ENCODE measurements at regions not wholly inside any gene's neighbourhood (a gene's known extent, or its start where the extent isn't known, plus 50 kb on each side); places are given as distances from the start of the nearest gene placed in this dataset.

- TF ChIP-seq POLR2AphosphoS5 (IDR thresholded peaks at IDR 0.05) (no peak), EP300 (IDR thresholded peaks at IDR 0.05) (no peak), POLR2A (IDR thresholded peaks at IDR 0.05) (no peak), CTCF (IDR thresholded peaks at IDR 0.05) (no peak)
- ATAC-seq = no peak
- H3K4me3 ChIP-seq = no peak overlapping the region
- no peaks in the 10 kb centered on the region for H3K4me1 ChIP-seq
- H3K36me3 ChIP-seq = no peaks in the 10 kb centered on the region
- H3K9me3 ChIP-seq = no peaks in the 10 kb centered on the region
- H3K27ac ChIP-seq = no peak overlapping the region
- no peaks in the 10 kb centered on the region for H3K27me3 ChIP-seq
Observed at GRCh38 chr6:121799574-121799973, 364.1 kb downstream of the GJA1 start.

GRCh38 chr6:121800047-121800446 is 364.6 kb downstream of the GJA1 start:
- no peaks in the 10 kb centered on the region for H3K27me3 ChIP-seq
- H3K9me3 ChIP-seq = no peaks in the 10 kb centered on the region
- no peaks in the 10 kb centered on the region for H3K4me1 ChIP-seq
- WGBS, 2 donors (ENCODE audit: low coverage in 1 of 2) = 90% methylated on average over 1 of the region's 1 CpG; no CpG with 5 or more reads in 1 of the 2 donors
- no peak overlapping the region for H3K27ac ChIP-seq
- TF ChIP-seq POLR2AphosphoS5 (IDR thresholded peaks at IDR 0.05) = no peak
- no peak for TF ChIP-seq CTCF (IDR thresholded peaks at IDR 0.05)
- no peak for TF ChIP-seq EP300 (IDR thresholded peaks at IDR 0.05)
- no peak for TF ChIP-seq POLR2A (IDR thresholded peaks at IDR 0.05)
- no peaks in the 10 kb centered on the region for H3K36me3 ChIP-seq
- no peak for ATAC-seq
- no peak overlapping the region for H3K4me3 ChIP-seq

GRCh38 chr6:121806116-121806515 is 370.7 kb downstream of the GJA1 start:
- H3K27ac ChIP-seq = no peak overlapping the region
- H3K4me1 ChIP-seq = peaks cover 0 to 5% (median 0%) of the 10 kb centered on the region in 3 donors
- WGBS, 2 donors (ENCODE audit: low coverage in 1 of 2) = 80 to 100% methylated on average over 1 of the region's 1 CpG
- H3K36me3 ChIP-seq = no peaks in the 10 kb centered on the region
- H3K9me3 ChIP-seq = no peaks in the 10 kb centered on the region
- no peak overlapping the region for H3K4me3 ChIP-seq
- no peaks in the 10 kb centered on the region for H3K27me3 ChIP-seq
- TF ChIP-seq POLR2A (IDR thresholded peaks at IDR 0.05) (no peak), POLR2AphosphoS5 (IDR thresholded peaks at IDR 0.05) (no peak), CTCF (IDR thresholded peaks at IDR 0.05) (no peak), EP300 (IDR thresholded peaks at IDR 0.05) (no peak)
- no peak for ATAC-seq

GRCh38 chr6:121809211-121809610 is 373.8 kb downstream of the GJA1 start:
- no peaks in the 10 kb centered on the region for H3K9me3 ChIP-seq
- no peak for TF ChIP-seq CTCF (IDR thresholded peaks at IDR 0.05)
- peaks cover 0 to 5% (median 0%) of the 10 kb centered on the region in 3 donors for H3K4me1 ChIP-seq
- no peak for ATAC-seq
- no peak overlapping the region for H3K27ac ChIP-seq
- no peaks in the 10 kb centered on the region for H3K27me3 ChIP-seq
- no peaks in the 10 kb centered on the region for H3K36me3 ChIP-seq
- H3K4me3 ChIP-seq = no peak overlapping the region
- WGBS, 2 donors (ENCODE audit: low coverage in 1 of 2) = 66 to 86% methylated on average over 3 of the region's 3 CpGs

GRCh38 chr6:121810158-121811032 is 374.9 kb downstream of the GJA1 start:
- Histone ChIP-seq H3K27me3 (no peaks in the 10 kb centered on the region), H3K4me1 (peaks cover 0 to 5% (median 0%) of the 10 kb centered on the region in 3 donors), H3K9me3 (no peaks in the 10 kb centered on the region), H3K4me3 (no peak overlapping the region), H3K27ac (no peak overlapping the region), H3K36me3 (no peaks in the 10 kb centered on the region)
- 69 to 79% methylated on average over 5 to 7 of the region's 7 CpGs for WGBS, 2 donors (ENCODE audit: low coverage in 1 of 2)
- TF ChIP-seq EP300 (IDR thresholded peaks at IDR 0.05) (no peak), POLR2A (IDR thresholded peaks at IDR 0.05) (no peak), CTCF (IDR thresholded peaks at IDR 0.05) (no peak), POLR2AphosphoS5 (IDR thresholded peaks at IDR 0.05) (no peak)
- no peak for ATAC-seq

Measured in gastroesophageal sphincter (tissue), 4 donors.